ENCODE measurements at regions not wholly inside any gene's neighbourhood (a gene's known extent, or its start where the extent isn't known, plus 50 kb on each side); places are given as distances from the start of the nearest gene placed in this dataset.

GRCh38 chr18:44386401-44386800 is 294.3 kb upstream of the SETBP1 start:
- no peak overlapping the region for H3K4me3 ChIP-seq
- H3K36me3 ChIP-seq: no peaks in the 10 kb centered on the region
- no peaks in the 10 kb centered on the region for H3K27me3 ChIP-seq
- intact Hi-C loops (cut with DNase I): no loop called here
- TF ChIP-seq CTCF (IDR thresholded peaks at IDR 0.05): no peak
- no peak for ATAC-seq
- no peak for DNase-seq
- H3K27ac ChIP-seq: no peak overlapping the region
- H3K4me1 ChIP-seq: no peaks in the 10 kb centered on the region
- no peaks in the 10 kb centered on the region for H3K9me3 ChIP-seq

DNA sequence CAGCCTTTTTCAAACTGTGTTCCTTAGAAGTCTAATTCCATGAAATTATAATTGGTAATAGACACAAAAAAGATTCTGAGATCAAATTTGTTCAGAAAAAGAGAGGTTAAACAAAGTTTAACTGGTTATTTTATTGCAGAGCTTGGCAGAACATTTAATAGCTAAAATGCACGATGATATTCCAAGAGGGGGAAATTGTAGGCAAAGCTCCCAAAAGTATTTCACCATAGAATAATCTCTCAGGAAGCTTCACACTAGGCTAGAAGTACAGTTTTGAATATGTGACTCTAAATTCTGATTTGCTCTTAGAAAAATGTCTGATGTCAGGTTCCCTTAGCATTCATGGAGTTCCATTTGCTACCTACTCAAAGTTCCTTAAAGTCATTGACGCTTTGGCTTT is 292.4 kb upstream of the SETBP1 start:
- no peak overlapping the region for H3K4me3 ChIP-seq
- H3K27me3 ChIP-seq: no peaks in the 10 kb centered on the region
- H3K27ac ChIP-seq: no peak overlapping the region
- H3K9me3 ChIP-seq: no peaks in the 10 kb centered on the region
- H3K36me3 ChIP-seq: no peaks in the 10 kb centered on the region
- ATAC-seq (no peak), DNase-seq (no peak)
- TF ChIP-seq CTCF (IDR thresholded peaks at IDR 0.05): no peak
- intact Hi-C loops (cut with DNase I): no loop called here
- no peaks in the 10 kb centered on the region for H3K4me1 ChIP-seq

DNA sequence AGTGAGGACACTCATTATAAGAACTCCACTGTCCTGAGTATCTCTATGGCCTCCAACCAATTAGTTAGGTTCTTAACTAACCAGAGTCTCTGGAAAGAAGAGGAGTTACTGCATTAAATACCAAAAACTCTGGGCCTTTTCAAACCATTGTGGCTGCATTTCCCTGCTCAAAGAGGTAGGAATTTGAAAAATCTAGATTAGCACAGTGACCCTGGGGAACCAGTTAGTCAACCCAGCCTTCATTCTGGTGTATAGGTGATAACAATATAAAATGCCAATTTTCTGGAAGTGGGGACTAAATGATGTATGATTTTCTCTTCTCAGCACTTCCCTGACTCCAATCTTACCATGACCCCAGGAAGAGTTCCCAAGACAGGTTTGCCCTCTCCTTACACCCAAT is 287.8 kb upstream of the SETBP1 start:
- DNase-seq: no peak
- Histone ChIP-seq H3K27me3 (no peaks in the 10 kb centered on the region), H3K4me1 (no peaks in the 10 kb centered on the region), H3K36me3 (no peaks in the 10 kb centered on the region), H3K27ac (no peak overlapping the region), H3K4me3 (no peak overlapping the region), H3K9me3 (no peaks in the 10 kb centered on the region)
- intact Hi-C loops (cut with DNase I): no loop called here
- no peak for ATAC-seq
- no peak for TF ChIP-seq CTCF (IDR thresholded peaks at IDR 0.05)

- Histone ChIP-seq H3K27me3 (no peaks in the 10 kb centered on the region), H3K4me3 (no peak overlapping the region), H3K9me3 (no peaks in the 10 kb centered on the region), H3K27ac (no peak overlapping the region), H3K4me1 (no peaks in the 10 kb centered on the region), H3K36me3 (no peaks in the 10 kb centered on the region)
- no peak for TF ChIP-seq CTCF (IDR thresholded peaks at IDR 0.05)
- ATAC-seq (no peak), DNase-seq (no peak)
- intact Hi-C loops (cut with DNase I): no loop called here
Observed at GRCh38 chr18:44393406-44393805, 287.3 kb upstream of the SETBP1 start.

GRCh38 chr18:44396550-44396949 is 284.1 kb upstream of the SETBP1 start:
- no peaks in the 10 kb centered on the region for H3K9me3 ChIP-seq
- H3K36me3 ChIP-seq: no peaks in the 10 kb centered on the region
- H3K4me1 ChIP-seq: no peaks in the 10 kb centered on the region
- no peak overlapping the region for H3K4me3 ChIP-seq
- DNase-seq (no peak), ATAC-seq (no peak)
- intact Hi-C loops (cut with DNase I): no loop called here
- TF ChIP-seq CTCF (IDR thresholded peaks at IDR 0.05): no peak
- no peak overlapping the region for H3K27ac ChIP-seq
- no peaks in the 10 kb centered on the region for H3K27me3 ChIP-seq

DNA sequence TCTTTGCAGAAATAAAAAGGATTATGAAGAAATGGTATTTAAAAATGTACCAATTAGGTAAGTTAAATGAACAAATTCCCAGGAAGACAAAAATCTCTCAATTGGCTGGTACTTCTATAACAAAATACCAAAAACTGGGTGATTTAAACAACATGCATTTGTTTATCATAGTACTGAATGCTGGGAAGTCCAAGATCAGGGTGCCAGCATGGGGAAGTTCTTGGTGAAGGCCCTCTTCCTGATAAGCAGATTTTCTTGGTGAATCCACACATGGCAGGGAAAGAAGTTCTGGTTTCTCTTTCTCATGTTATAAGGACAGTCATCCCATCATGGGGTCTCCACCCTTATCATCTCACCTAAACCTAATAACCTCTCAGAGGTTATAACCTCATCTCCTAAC is 271.6 kb upstream of the SETBP1 start:
- intact Hi-C loops (cut with DNase I): no loop called here
- Histone ChIP-seq H3K36me3 (no peaks in the 10 kb centered on the region), H3K9me3 (no peaks in the 10 kb centered on the region), H3K27ac (no peak overlapping the region), H3K27me3 (no peaks in the 10 kb centered on the region), H3K4me1 (no peaks in the 10 kb centered on the region), H3K4me3 (no peak overlapping the region)
- ATAC-seq (no peak), DNase-seq (no peak)
- no peak for TF ChIP-seq CTCF (IDR thresholded peaks at IDR 0.05)

Measured in upper lobe of right lung (tissue), 1 donor.